Transverse colon (tissue), 4 donors: ENCODE measurements at regions not wholly inside any gene's neighbourhood (a gene's known extent, or its start where the extent isn't known, plus 50 kb on each side); places are given as distances from the start of the nearest gene placed in this dataset.

Experiments used
- EP300 ChIP-seq: sonication (generic); formaldehyde crosslinking; IDR thresholded peaks from one replicate; pipeline ENCODE4 v1.6.1; 2017; ENCODE audit warnings: antibody characterized with exemption, low read depth
- POLR2A ChIP-seq: fragments of 450-650 bp; IDR thresholded peaks from one replicate; pipeline ENCODE4 v1.6.1; 2016; ENCODE audit warnings: antibody characterized with exemption, mild to moderate bottlenecking, moderate library complexity
- POLR2AphosphoS5 ChIP-seq, 3 donors: sonication (generic); formaldehyde crosslinking; IDR thresholded peaks; one replicate each; pipeline ENCODE4 v1.6.1; 2016; ENCODE audit warnings: antibody characterized with exemption in 3 of 3
- TF ChIP-seq, protein P1 (sequence below), 5 experiments: fragments of 200-600 bp in 3 of 5; fragments of 450-650 bp in 2 of 5; sonication (generic) in 3 of 5; IDR thresholded peaks; 1 replicate in 2 of 5; 2 replicates in 3 of 5; pipeline ENCODE4 v1.5.1; 2016 to 2017; ENCODE audit warnings: antibody characterized with exemption in 5 of 5, inconsistent platforms in 3 of 5, mild to moderate bottlenecking in 2 of 5, moderate library complexity in 1 of 5

DNA sequence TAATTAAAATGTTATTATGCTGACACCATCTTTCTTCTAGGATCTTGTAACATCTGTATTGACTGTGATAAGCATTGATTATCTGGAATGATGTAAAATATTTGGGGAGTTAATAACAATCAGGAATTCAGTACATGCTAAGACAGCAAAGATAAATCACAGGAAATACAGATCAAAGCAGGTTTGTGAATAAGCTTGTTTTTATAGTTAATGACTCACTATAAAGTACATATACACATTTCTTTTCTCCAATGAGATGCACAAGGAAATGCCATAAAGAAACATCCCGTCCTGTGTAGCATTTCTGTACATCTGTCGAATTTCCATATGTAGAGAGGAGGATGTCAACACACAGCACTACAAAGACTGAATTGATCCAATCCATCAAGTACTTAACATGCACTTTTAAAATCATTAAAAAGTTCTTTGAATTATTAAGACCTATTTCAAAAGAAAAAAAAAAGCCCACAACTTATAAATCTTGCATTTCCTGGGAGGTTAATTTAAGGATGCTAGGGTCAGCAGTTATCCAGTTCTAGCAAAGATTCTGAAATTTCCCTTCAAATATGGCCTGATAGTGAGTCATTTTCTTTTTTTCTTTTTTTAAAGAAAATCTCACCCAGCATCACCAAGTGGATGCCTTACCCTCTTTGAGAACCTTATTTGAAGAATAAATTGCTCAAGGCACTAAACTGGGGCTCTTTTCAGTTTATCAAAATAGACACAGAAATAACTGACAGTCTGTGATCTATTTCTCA lies 243.2 kb upstream of the NR5A2 start:
- TF ChIP-seq, protein P1, sequence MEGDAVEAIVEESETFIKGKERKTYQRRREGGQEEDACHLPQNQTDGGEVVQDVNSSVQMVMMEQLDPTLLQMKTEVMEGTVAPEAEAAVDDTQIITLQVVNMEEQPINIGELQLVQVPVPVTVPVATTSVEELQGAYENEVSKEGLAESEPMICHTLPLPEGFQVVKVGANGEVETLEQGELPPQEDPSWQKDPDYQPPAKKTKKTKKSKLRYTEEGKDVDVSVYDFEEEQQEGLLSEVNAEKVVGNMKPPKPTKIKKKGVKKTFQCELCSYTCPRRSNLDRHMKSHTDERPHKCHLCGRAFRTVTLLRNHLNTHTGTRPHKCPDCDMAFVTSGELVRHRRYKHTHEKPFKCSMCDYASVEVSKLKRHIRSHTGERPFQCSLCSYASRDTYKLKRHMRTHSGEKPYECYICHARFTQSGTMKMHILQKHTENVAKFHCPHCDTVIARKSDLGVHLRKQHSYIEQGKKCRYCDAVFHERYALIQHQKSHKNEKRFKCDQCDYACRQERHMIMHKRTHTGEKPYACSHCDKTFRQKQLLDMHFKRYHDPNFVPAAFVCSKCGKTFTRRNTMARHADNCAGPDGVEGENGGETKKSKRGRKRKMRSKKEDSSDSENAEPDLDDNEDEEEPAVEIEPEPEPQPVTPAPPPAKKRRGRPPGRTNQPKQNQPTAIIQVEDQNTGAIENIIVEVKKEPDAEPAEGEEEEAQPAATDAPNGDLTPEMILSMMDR (IDR thresholded peaks at IDR 0.05) = no peak
- TF ChIP-seq EP300 (no peak), POLR2AphosphoS5 (IDR thresholded peaks at IDR 0.05) (no peak), POLR2A (no peak)
